ENCODE measurements at regions not wholly inside any gene's neighbourhood (a gene's known extent, or its start where the extent isn't known, plus 50 kb on each side); places are given as distances from the start of the nearest gene placed in this dataset.

DNA sequence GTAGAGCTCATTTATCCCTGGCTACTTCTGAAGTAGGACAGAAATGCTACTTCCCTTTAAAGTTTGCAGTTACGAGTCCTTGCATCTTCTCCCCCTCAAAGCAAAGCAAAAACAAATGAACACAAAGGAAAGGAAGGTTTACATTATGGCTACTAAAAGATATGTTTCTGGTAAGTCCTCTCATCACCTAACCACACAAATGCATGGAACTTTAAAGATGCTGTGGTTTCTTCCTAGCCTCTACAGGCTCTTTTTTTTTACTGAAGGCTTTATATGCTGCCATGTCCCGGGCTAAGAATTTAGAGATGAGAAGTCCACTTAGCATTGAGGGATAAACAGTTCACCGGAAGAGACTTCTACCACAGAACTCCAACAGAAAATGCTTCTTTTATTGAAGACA, 291.2 kb downstream of the SS18 start:
- TF ChIP-seq EZH2 (IDR thresholded peaks at IDR 0.05), result no peak
- TF ChIP-seq POLR2AphosphoS5 (IDR thresholded peaks at IDR 0.05; ENCODE audit: borderline replicate concordance, low read depth, low read length), result no peak
- TF ChIP-seq FOXP2 (optimal IDR thresholded peaks at IDR 0.05; ENCODE audit: control extremely low read depth, extremely low read length, insufficient read depth), result no peak

Data from SK-N-MC (cell line).